Testis (tissue), 2 donors: ENCODE measurements at regions not wholly inside any gene's neighbourhood (a gene's known extent, or its start where the extent isn't known, plus 50 kb on each side); places are given as distances from the start of the nearest gene placed in this dataset.

Experiments
- CTCF ChIP-seq, 3 experiments: fragments of 450-650 bp in 2 of 3; fragments of 200-600 bp in 1 of 3; sonication (generic) in 1 of 3; IDR thresholded peaks; one replicate each; pipeline ENCODE4 v1.5.1; 2016 to 2019; ENCODE audit warnings: antibody characterized with exemption in 3 of 3, mild to moderate bottlenecking in 2 of 3, moderate library complexity in 1 of 3
- POLR2A ChIP-seq: fragments of 450-650 bp; IDR thresholded peaks from one replicate; pipeline ENCODE4 v1.6.1; 2017; ENCODE audit warnings: antibody characterized with exemption, mild to moderate bottlenecking, moderate library complexity

GRCh38 chr14:39548358-39548757, 116.1 kb upstream of the FBXO33 start:
- TF ChIP-seq POLR2A (no peak), CTCF (IDR thresholded peaks at IDR 0.05) (no peak)
